GM18868 (cell line): ENCODE measurements at regions not wholly inside any gene's neighbourhood (a gene's known extent, or its start where the extent isn't known, plus 50 kb on each side); places are given as distances from the start of the nearest gene placed in this dataset.

Source experiments
- ATAC-seq: cut with Tn5 transposase; IDR thresholded peaks from one replicate; pipeline ENCODE4 v1.9.1; 2021; ENCODE audit warnings: mild to moderate bottlenecking, moderate library complexity; ENCODE audit not compliant: unreplicated experiment

DNA sequence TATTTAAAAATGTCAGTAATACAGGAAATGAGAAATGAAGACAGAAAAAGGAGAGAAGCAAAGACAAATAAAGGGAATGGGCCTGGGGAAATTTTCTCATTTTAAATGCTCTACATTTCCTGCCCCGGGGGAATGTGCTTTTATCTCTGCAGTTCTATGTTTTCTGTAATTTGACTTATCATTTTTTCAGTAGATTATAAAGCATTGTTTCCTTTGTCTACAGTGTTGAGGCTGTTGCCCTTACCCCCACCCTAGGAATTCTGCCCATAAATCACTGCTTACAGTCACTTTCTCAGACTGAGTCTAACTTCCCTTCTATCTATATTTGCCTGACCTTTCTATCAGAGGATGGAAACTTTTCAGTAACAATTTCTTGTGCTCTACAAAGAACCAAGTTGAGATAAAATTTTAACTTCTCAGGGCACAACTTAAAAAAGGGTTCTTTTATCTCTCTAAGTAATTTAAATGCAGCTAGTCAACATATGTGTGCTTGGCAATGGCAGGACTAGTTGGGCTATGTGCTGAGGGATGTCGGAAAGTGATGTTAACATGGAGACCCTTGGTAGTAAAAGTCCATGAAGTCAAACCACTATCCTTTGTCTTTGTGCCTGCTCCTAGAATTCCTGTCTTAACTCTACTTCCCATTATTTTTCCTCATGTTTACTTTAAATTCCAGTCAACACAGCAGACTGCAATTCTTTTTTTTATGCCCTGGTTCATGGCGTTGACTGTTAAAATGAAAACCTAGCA, 146.5 kb upstream of the MMADHC start:
- ATAC-seq = no peak

- ATAC-seq = no peak
Observed at GRCh38 chr2:149732730-149733290, 145.2 kb upstream of the MMADHC start.

GRCh38 chr2:149732001-149732685, 144.6 kb upstream of the MMADHC start:
- ATAC-seq = no peak

DNA sequence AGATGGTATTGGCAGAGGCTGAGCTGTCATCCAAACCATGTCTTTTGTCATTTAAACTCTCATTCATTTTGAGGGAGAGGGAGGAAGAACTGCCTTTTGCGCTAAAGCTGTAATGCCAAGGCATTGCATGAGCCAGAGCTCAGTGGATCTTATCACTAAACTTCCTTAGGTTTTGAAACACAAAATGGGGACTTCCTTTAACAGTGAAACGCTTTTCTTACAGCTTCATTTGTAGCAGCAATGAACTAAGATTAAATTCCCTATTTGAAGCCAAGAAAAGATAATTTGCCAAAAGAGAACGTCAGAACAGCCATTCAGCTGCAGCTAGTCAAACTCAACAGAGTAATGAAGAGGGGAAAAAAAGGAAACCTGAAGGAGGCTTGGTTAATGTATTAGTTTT, 143.5 kb upstream of the MMADHC start:
- no peak for ATAC-seq

DNA sequence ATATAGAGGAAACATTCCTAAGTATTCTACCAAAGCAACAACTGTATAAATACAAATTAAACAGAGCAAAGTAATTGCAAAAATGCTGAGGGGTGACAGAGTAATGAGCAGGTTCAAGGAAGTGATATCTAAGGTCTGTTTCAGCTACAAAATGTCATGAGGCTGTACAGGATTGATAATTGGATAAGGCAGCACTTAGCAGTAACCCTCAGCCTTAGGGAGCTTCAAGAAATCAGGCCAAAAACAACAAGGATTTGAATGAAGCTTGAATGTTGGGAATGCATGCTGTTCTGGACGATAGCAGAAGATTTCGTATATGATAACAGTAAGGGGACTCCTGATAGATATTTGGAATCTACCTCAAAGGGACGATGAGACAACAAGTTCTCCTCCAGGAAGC, 142.0 kb upstream of the MMADHC start:
- no peak for ATAC-seq

- ATAC-seq = no peak
Observed at GRCh38 chr2:149727927-149728326, 140.4 kb upstream of the MMADHC start.

GRCh38 chr2:149725234-149725633, 137.7 kb upstream of the MMADHC start:
- ATAC-seq = no peak

DNA sequence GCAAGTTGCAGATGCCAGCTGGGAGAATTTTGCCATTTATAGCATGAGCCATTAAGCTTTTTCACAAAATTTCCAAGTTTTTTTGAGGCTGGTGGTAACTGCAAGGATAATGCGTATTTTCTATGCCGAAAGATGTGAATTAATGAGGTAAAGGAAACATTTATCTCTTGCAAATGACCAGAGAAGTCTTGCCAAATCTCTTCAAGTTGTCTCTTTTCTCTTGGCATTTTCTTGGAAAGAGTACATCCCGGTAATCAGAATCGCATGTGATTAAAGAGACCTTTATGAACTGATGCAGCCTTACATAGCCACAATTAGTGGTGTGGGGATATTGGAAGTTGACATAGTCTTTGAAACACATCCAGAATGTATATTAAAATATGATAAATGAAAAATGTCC, 136.5 kb upstream of the MMADHC start:
- no peak for ATAC-seq

- ATAC-seq = no peak
Observed at GRCh38 chr2:149720615-149721014, 133.0 kb upstream of the MMADHC start.

- no peak for ATAC-seq
Observed at GRCh38 chr2:149719695-149720094, 132.1 kb upstream of the MMADHC start.

DNA sequence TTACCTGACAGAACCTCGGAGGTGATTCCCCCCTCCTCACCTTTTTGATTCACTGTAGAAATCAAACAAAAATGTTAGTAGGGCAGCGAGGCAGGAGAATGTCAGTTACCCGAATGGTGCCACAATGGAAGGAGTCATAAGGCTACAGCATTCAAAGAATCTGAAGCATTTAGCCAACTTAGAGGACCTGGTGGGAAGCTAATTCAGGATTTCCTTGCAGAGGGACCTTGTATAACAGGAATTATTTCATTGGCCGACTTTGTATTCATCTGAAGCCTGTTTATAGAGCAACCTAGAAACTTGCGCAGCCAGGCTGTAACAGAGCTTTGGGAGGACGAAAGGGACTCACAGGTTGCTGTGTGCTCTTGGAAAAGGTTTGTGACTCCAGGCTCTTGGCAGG, 129.1 kb upstream of the MMADHC start:
- ATAC-seq = no peak

GRCh38 chr2:149715894-149716293, 128.3 kb upstream of the MMADHC start:
- ATAC-seq = no peak

DNA sequence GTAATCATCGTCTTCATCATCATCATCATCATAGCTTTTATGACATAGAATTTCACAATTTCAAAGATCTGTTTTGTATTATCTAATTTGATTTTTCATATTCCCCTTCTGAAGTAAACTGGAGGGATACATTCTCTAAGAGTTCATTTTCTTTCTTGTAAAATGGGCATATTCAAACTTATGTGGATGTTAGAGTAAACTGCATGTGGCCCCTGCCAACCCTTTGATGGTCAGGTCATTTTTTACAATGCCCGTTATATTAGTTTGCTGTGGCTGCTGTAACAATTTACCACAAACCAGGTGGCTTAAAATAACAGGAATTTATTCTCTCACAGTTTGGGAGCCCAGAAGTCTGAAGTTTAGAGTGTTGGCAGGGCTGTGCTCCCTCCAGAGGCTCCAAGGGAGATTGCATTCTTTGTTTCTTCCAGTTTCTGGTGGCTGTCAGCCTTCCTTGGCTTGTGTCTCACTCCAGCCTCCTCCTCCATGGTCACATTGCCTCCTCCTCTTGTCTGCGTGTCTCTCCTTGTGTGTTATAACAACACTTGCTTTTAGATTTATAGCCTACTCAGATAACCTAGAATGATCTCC, 127.5 kb upstream of the MMADHC start:
- peak; percentile 80 for ATAC-seq

DNA sequence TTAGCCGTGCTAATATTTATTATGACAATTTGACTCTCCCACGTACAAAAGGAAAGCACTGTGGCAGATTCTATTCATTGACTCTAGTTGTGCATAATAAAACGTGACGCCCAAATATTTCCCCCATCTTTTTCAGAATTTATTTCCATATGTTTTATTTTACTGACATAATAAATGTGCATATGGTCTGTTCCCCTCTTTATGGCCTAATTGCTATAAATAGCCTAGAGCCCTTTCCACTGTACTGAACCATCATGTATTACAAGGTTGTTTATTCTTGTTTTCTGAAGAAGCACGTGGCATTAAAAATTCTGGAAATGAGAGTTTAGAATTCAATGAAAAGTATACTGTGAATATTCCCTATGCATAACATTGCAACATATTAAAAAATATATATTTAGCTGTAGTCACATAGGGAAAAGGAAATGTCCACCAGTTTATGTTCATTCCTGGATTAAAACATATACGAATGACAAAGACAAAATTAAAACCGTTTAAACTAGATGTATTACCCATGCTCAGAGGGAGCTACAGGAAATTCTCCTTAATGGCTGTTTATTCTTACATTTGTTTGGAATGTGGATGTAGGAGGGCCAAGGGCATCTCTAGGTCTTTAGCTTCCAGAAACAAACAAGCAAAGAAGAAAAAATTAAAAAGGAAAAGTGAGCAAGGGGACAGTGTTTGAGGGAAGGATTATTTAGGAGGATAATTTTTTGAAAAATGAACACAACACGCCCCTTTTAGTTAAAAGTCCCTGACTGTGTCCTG, 122.1 kb upstream of the MMADHC start:
- no peak for ATAC-seq

DNA sequence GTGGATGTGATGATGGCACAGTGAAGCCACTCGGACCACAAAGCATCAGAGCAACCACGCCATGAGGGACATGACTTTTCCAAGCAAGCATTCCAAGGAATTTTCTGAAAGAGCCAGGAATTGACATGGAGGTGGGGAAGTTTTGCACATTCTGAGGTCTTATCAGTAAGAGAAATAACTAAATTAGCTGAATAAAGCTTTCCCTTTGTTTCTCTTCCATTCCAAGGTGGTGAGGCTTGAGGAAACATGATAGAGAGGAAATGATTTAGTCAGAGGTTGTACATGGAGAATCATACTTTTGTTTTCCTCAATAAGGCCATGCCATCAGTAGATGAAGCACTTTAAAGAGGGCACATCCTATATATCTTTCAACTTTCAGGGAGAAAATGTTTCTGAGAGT, 115.7 kb upstream of the MMADHC start:
- no peak for ATAC-seq

DNA sequence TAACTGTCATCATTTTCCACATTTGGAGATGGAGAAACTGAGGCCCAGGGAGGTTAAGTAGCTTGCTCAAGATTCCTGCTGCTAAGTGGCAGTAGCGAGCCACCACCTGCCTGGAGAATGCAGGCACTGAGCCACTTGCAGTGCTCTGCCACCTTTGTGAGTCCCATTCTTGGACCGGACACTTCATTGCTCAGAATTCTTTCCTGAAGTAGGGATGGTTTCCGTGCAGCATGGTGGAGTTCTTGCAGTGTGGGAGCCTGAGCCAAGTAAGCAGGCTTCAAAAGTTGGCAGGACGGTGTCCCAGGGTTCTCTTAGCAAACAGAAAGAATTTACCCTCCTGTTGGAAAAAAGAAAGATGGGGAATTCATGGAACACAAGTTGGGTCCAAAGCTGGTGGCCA, 115.0 kb upstream of the MMADHC start:
- ATAC-seq = no peak

DNA sequence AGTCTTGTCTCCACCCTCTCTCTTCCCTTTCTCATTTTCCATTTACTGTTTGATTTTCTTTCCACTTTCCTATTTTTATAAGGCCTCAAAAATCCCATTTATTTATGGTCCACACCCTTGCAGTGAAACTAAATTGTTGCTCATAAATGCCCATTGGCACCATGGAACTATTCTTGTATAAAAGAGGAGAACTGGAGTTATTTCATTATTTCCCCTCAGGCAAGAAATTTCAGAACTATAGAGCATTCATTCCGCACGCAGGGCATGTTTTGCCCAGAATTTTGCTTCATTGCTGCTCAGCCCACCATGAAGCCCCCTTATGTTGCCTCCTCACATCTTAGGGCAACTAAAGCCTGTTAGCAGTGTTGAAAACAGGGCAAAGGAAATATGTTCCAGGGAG, 113.7 kb upstream of the MMADHC start:
- no peak for ATAC-seq

DNA sequence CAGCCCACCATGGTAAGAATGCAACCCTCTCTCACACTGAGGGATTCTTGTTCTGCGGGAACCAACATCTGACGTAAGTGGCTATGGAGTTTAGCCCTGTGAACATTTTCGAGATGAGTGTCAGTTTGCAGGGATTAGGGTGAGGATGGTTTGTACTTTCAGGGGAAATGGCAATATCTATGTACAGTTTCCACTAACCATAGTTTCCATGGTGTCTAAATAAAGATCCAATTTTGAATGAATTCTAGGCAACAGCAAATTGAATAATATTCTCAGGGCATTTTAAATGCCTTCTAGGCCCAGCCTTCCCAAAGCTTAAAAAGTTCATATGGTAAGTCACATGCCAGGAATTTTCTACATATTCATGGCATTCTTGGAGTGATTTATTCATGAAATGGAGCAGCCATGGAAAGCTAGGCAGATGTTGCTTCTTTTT, 105.4 kb upstream of the MMADHC start:
- ATAC-seq = no peak

- ATAC-seq = no peak
Observed at GRCh38 chr2:149690825-149691224, 103.2 kb upstream of the MMADHC start.

GRCh38 chr2:149687052-149687427, 99.5 kb upstream of the MMADHC start:
- no peak for ATAC-seq
